MM.1S (cell line): ENCODE measurements at regions not wholly inside any gene's neighbourhood (a gene's known extent, or its start where the extent isn't known, plus 50 kb on each side); places are given as distances from the start of the nearest gene placed in this dataset.

Experiments used
- EZH2 ChIP-seq: fragments of 300-600 bp; sonication (generic); optimal IDR thresholded peaks from 2 replicates; pipeline ENCODE3; 2017; ENCODE audit warnings: low read depth, mild to moderate bottlenecking, antibody characterized with exemption, low read length, mixed read lengths
- EZH2phosphoT487 ChIP-seq: fragments of 300-600 bp; sonication (generic); IDR thresholded peaks from 2 replicates; pipeline ENCODE4 v1.6.1; 2018; ENCODE audit warnings: antibody characterized with exemption, low read length
- TF ChIP-seq, protein P1 (sequence below): fragments of 300-600 bp; sonication (generic); IDR thresholded peaks from 2 replicates; pipeline ENCODE4 v1.5.1; 2016; ENCODE audit warnings: antibody characterized with exemption, low read length, mixed read lengths

DNA sequence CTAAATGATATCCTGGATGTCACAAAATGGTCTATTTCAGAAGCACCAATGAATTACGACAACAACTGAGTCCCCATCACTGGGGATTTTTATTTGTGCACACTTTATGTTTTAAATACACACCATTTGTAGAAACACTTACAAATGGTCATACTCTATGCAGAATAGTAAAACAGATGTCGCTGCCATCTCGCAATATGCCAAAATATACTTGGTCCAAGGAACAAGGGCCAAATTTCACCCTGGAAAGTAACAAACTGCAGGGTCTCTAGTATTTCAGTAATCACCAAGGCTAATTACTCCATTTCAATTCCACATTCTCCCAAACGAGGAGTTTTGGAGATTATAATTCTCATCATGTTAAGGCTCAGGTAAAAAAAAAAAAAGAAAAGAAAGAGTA is 215.2 kb downstream of the LMBRD1 start:
- TF ChIP-seq, protein P1, sequence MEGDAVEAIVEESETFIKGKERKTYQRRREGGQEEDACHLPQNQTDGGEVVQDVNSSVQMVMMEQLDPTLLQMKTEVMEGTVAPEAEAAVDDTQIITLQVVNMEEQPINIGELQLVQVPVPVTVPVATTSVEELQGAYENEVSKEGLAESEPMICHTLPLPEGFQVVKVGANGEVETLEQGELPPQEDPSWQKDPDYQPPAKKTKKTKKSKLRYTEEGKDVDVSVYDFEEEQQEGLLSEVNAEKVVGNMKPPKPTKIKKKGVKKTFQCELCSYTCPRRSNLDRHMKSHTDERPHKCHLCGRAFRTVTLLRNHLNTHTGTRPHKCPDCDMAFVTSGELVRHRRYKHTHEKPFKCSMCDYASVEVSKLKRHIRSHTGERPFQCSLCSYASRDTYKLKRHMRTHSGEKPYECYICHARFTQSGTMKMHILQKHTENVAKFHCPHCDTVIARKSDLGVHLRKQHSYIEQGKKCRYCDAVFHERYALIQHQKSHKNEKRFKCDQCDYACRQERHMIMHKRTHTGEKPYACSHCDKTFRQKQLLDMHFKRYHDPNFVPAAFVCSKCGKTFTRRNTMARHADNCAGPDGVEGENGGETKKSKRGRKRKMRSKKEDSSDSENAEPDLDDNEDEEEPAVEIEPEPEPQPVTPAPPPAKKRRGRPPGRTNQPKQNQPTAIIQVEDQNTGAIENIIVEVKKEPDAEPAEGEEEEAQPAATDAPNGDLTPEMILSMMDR, result no peak
- no peak for TF ChIP-seq EZH2
- no peak for TF ChIP-seq EZH2phosphoT487
